HUES48 (cell line): ENCODE measurements at regions not wholly inside any gene's neighbourhood (a gene's known extent, or its start where the extent isn't known, plus 50 kb on each side); places are given as distances from the start of the nearest gene placed in this dataset.

Experiments used
- H3K27ac ChIP-seq: one replicate; pipeline ENCODE4 v1.7.0; 2013; ENCODE audit warnings: low read depth, low read length, inconsistent platforms
- H3K27me3 ChIP-seq: 2 replicates; pipeline ENCODE4 v1.6.1; 2013; ENCODE audit warnings: mild to moderate bottlenecking, low read length; ENCODE audit not compliant: control insufficient read depth, insufficient read depth
- H3K36me3 ChIP-seq: 2 replicates; pipeline ENCODE4 v1.6.1; 2013; ENCODE audit warnings: low read length; ENCODE audit not compliant: control insufficient read depth, insufficient read depth
- H3K4me1 ChIP-seq: 2 replicates; pipeline ENCODE4 v1.6.1; 2013; ENCODE audit warnings: mild to moderate bottlenecking, low read length; ENCODE audit not compliant: control insufficient read depth, insufficient read depth
- H3K4me3 ChIP-seq: 2 replicates; pipeline ENCODE4 v1.5.1; 2013; ENCODE audit warnings: mild to moderate bottlenecking, low read depth, low read length
- H3K9ac ChIP-seq: 2 replicates; pipeline ENCODE4 v1.6.1; 2013; ENCODE audit warnings: mild to moderate bottlenecking, low read depth, low read length, moderate library complexity
- H3K9me3 ChIP-seq: 2 replicates; pipeline ENCODE4 v1.6.1; 2013; ENCODE audit warnings: low read length; ENCODE audit not compliant: control insufficient read depth, insufficient read depth

DNA sequence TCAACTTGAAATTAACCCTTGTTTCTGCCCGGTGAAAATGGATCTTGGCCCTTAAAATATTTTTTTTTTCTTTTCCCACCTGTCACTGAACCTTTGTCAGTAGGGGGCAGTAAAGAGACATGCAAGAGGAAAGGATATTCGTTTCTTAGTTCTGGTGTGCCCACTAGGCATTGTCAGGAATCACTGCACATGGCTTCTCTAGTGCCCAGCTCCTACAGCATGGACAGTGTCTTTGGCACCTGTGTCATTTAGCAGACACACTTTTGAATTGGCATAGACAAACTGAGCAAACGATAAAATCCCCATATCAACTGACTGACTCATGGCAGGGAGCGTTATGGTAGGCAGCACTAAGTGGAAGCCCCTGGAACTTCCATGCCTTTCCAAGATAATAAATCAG lies 1048.1 kb downstream of the BRINP3 start:
- no peaks in the 10 kb centered on the region for H3K27me3 ChIP-seq
- H3K27ac ChIP-seq, result no peak overlapping the region
- no peaks in the 10 kb centered on the region for H3K4me1 ChIP-seq
- no peak overlapping the region for H3K9ac ChIP-seq
- no peaks in the 10 kb centered on the region for H3K9me3 ChIP-seq
- H3K4me3 ChIP-seq, result no peak overlapping the region
- H3K36me3 ChIP-seq, result no peaks in the 10 kb centered on the region

DNA sequence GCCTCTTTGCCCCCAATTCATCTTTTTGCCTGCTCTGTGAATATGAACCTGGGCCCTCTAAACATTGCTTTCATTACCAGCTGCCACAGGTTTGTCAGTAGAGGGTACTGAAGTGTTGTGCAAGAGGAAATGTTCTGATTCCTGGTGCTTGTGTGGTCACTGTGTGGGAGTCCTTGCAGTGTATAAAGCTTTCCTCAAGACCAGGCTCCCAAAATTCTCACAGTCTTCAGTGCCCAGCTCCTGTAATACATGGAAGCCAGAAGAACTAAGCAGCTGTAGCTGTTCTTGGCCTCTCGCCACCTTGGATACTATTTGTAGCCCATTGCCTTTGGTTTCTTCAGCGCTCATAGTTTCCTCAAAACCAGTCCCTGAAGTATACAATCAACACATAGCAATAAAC lies 1046.2 kb downstream of the BRINP3 start:
- Histone ChIP-seq H3K9ac (no peak overlapping the region), H3K36me3 (no peaks in the 10 kb centered on the region), H3K27ac (no peak overlapping the region), H3K9me3 (no peaks in the 10 kb centered on the region), H3K27me3 (no peaks in the 10 kb centered on the region), H3K4me3 (no peak overlapping the region), H3K4me1 (no peaks in the 10 kb centered on the region)

DNA sequence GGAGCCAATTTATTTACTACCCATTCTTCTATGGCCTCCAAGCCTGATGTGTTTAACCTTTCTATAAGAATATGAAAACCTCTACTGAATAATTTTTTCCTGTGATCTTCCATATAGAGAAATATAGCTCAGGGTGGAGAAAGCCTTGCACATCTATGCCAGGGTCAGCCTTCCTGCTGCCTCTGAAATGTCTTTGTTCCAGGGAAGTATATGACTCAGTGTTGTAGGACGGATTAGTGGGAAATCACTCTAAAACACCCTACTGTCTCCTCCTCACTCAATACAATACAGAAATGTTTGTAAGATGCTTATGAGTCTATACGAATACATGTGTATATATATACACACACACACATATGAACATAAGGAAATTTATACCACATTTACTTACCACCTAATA lies 1044.9 kb downstream of the BRINP3 start:
- H3K9me3 ChIP-seq, result no peaks in the 10 kb centered on the region
- no peaks in the 10 kb centered on the region for H3K4me1 ChIP-seq
- H3K27ac ChIP-seq, result no peak overlapping the region
- H3K27me3 ChIP-seq, result no peaks in the 10 kb centered on the region
- no peak overlapping the region for H3K9ac ChIP-seq
- no peaks in the 10 kb centered on the region for H3K36me3 ChIP-seq
- no peak overlapping the region for H3K4me3 ChIP-seq

DNA sequence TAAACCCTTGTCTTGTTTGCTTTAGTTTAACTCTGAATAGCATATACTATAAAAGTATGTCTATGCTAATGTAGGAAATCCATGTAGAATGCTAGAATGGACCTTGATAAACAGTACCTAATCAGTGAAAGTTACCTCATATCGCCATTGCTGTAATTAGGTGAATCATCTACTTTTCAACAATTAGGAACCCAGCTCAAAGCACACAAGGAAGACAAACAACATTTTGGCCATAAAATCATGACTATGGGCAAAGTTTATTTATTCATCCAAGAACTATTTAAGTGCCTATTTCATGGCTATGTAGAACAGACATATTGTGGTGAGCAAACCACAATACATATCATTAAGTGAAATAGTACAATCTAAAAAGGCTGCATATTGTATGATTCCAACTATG lies 1043.2 kb downstream of the BRINP3 start:
- no peak overlapping the region for H3K4me3 ChIP-seq
- H3K9ac ChIP-seq, result no peak overlapping the region
- no peaks in the 10 kb centered on the region for H3K4me1 ChIP-seq
- H3K36me3 ChIP-seq, result no peaks in the 10 kb centered on the region
- no peaks in the 10 kb centered on the region for H3K27me3 ChIP-seq
- H3K27ac ChIP-seq, result no peak overlapping the region
- no peaks in the 10 kb centered on the region for H3K9me3 ChIP-seq

DNA sequence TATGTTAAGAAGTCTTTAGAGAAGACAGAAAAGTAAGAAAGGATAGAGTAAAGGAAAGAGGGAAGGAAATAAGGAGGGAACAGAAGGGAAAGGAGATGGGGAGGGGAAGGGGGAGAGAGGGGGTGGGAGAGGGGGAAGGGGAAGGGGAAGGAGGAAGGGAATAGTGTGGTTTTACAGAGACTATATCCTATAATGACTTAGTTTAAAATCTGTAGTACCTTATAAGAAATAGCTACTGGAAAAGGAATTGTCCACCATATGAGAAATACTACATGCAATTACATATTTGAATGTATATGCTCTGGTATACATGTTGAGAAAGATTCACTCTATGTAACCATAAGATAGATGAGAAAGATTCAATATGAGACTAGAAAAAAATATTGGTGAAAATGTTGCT lies 1042.3 kb downstream of the BRINP3 start:
- H3K36me3 ChIP-seq, result no peaks in the 10 kb centered on the region
- H3K27ac ChIP-seq, result no peak overlapping the region

DNA sequence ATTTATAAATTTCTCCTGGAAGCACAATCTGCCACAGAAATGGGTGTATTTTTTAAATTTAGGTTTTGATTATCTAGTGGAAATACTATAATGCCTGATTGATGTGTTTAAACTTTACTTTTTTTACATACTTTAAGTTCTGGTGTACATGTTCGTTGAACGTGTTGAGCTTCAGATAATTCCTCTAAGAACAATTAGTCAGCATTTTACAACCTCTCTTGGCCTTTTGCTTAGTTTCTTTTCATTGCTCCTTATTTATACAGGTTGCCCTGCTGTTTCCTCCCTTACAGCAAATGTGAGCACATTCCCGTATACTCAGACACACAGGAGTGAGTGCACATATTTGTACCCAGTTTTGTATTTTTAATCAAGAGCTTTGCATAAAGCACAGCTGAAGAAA lies 1038.9 kb downstream of the BRINP3 start:
- no peak overlapping the region for H3K9ac ChIP-seq
- H3K36me3 ChIP-seq, result no peaks in the 10 kb centered on the region
- H3K27me3 ChIP-seq, result no peaks in the 10 kb centered on the region
- H3K27ac ChIP-seq, result no peak overlapping the region
- H3K4me1 ChIP-seq, result no peaks in the 10 kb centered on the region
- H3K9me3 ChIP-seq, result no peaks in the 10 kb centered on the region
- H3K4me3 ChIP-seq, result no peak overlapping the region

More for the DNA sequence above, 1042.3 kb downstream of the BRINP3 start:
- no peaks in the 10 kb centered on the region for H3K9me3 ChIP-seq
- H3K4me1 ChIP-seq, result no peaks in the 10 kb centered on the region
- no peak overlapping the region for H3K9ac ChIP-seq
- no peaks in the 10 kb centered on the region for H3K27me3 ChIP-seq
- H3K4me3 ChIP-seq, result no peak overlapping the region

DNA sequence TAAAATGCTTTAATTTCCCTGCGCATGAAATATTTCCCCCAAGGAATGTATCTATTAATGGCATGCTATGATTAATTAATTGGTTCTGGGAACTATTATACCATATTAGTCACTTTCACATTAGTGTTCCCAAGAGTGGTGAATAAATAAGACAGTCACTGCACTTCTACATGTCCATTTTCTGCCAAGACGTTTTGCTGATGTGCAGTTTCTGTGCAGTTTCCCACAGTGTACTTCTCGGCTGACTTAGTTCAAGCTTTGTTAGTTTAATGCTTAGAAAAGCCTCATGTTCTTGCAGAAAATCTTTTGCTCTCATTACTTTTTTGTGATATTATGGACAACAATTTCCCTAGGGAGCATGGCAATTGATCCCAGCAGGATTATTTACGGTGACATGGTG lies 1014.5 kb downstream of the BRINP3 start:
- H3K9me3 ChIP-seq, result no peaks in the 10 kb centered on the region
- no peak overlapping the region for H3K27ac ChIP-seq
- no peaks in the 10 kb centered on the region for H3K4me1 ChIP-seq
- H3K27me3 ChIP-seq, result no peaks in the 10 kb centered on the region
- H3K4me3 ChIP-seq, result no peak overlapping the region
- no peaks in the 10 kb centered on the region for H3K36me3 ChIP-seq
- H3K9ac ChIP-seq, result no peak overlapping the region

DNA sequence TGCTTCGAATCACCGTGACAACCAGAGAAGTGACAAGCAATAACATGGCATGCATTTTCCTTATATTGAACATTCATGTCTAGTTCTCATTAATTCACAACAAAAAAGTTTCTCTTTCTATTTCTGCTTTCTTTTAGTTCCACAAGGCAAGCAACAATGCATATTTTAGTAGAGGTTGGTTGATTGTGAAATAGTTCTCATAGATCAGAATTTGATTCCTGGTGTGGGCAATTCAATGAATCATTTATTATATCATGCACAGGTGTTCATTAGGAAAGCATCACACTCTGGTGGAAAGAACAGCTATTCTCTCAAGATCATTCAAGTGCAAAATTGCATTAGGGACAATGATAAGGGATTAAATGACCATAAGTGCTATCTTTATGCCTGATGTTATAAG lies 980.9 kb downstream of the BRINP3 start:
- no peaks in the 10 kb centered on the region for H3K27me3 ChIP-seq
- H3K4me1 ChIP-seq, result no peaks in the 10 kb centered on the region
- no peak overlapping the region for H3K9ac ChIP-seq
- no peaks in the 10 kb centered on the region for H3K9me3 ChIP-seq
- no peak overlapping the region for H3K4me3 ChIP-seq
- no peaks in the 10 kb centered on the region for H3K36me3 ChIP-seq
- H3K27ac ChIP-seq, result no peak overlapping the region

DNA sequence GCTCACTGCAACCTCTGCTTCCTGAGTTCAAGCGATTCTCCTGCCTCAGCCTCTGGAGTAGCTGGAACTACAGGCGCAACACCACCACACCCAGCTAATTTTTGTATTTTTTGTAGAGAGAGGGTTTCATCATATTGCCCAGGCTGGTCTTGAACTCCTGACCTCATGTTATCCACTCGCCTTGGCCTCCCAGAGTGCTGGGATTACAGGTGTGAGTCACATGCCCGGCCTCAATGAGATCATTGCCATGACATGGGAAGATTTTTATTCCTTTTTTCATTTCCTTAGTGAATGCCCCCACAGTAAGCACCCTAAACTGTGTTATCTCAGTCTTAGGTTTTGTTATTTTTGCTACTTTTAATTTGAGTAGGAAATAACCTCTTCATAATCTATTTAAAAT lies 977.9 kb downstream of the BRINP3 start:
- Histone ChIP-seq H3K27ac (no peak overlapping the region), H3K4me3 (no peak overlapping the region), H3K9ac (no peak overlapping the region), H3K4me1 (no peaks in the 10 kb centered on the region), H3K36me3 (no peaks in the 10 kb centered on the region), H3K27me3 (no peaks in the 10 kb centered on the region), H3K9me3 (no peaks in the 10 kb centered on the region)

DNA sequence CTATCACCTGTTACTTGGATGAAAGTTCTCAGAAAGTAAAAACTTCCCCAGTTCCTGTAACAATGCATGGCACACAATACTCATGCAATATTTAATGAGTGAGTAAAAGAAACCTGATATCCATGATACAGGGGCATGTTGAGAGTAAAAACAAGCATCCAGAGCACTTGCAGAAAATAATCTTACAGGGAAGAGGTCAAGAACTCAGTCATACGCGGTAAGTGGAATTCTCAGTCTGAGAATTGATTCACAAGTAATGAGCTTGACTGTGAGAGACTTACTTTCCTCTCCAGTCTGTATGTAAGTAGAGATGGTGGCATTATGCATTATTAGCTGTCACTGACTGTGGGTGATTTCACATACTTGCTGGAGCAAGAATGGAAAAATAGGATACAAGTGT lies 976.9 kb downstream of the BRINP3 start:
- H3K36me3 ChIP-seq, result no peaks in the 10 kb centered on the region
- H3K9me3 ChIP-seq, result no peaks in the 10 kb centered on the region
- H3K4me3 ChIP-seq, result no peak overlapping the region
- no peaks in the 10 kb centered on the region for H3K27me3 ChIP-seq
- no peak overlapping the region for H3K27ac ChIP-seq
- no peak overlapping the region for H3K9ac ChIP-seq
- H3K4me1 ChIP-seq, result no peaks in the 10 kb centered on the region

DNA sequence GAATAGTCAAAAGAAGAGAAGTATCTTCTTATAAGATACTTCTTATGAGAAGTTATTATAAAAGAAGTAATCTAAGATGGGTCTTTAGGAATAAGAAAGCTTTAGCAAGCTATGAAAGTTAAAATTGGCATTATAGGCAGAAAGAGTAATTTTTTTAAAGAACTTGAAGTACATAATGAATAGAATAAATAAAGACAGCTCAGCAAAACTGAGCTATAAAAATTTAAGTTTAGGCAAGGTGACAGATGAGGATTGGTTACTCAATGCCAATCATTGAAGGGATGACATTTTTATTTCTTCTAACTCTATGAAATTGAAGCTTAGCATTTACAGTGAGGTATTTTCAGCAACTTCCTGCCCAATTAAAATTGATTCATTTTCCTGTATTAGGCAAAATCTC lies 966.8 kb downstream of the BRINP3 start:
- H3K9ac ChIP-seq, result no peak overlapping the region
- H3K4me3 ChIP-seq, result no peak overlapping the region
- H3K4me1 ChIP-seq, result no peaks in the 10 kb centered on the region
- no peaks in the 10 kb centered on the region for H3K36me3 ChIP-seq
- no peaks in the 10 kb centered on the region for H3K27me3 ChIP-seq
- no peaks in the 10 kb centered on the region for H3K9me3 ChIP-seq
- H3K27ac ChIP-seq, result no peak overlapping the region

DNA sequence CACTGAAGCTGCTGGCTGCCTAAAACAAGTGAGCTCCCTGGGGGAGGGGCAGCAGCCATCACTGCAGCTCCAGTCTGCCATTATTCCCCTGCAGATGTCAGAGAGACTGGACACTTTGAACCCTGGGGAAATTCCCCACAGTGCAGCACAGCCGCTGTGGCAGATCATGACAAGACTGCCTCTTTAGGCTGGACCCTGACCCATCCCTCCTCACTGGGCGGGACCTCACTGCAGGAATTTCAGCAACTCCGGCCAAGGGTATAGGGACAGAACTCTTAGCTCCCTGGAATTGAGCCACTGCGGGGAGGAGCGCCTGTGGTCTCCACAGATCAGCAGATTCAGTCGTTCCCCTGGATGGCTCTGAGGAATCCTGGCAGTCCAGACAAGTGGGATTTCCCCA lies 964.6 kb downstream of the BRINP3 start:
- Histone ChIP-seq H3K4me3 (no peak overlapping the region), H3K4me1 (no peaks in the 10 kb centered on the region), H3K9me3 (no peaks in the 10 kb centered on the region)

More for the DNA sequence above, 964.6 kb downstream of the BRINP3 start:
- Histone ChIP-seq H3K27ac (no peak overlapping the region), H3K9ac (no peak overlapping the region), H3K27me3 (no peaks in the 10 kb centered on the region), H3K36me3 (no peaks in the 10 kb centered on the region)
